HG02870 (cell line): ENCODE measurements at regions not wholly inside any gene's neighbourhood (a gene's known extent, or its start where the extent isn't known, plus 50 kb on each side); places are given as distances from the start of the nearest gene placed in this dataset.
"Not testable (repeated sequence)": the region's sequence is repeated elsewhere in the genome, so short reads cannot be mapped to it uniquely, and the experiment has no call there.

Experiments used
- ATAC-seq: cut with Tn5 transposase; IDR thresholded peaks from one replicate; pipeline ENCODE4 v1.9.1; 2021; ENCODE audit warnings: mild to moderate bottlenecking, moderate library complexity; ENCODE audit not compliant: unreplicated experiment

GRCh38 chr2:18049325-18049724, 170.9 kb downstream of the KCNS3 start:
- ATAC-seq = no peak

GRCh38 chr2:18047896-18048657, 169.6 kb downstream of the KCNS3 start:
- no peak for ATAC-seq

- ATAC-seq = no peak
These were observed 168.7 kb downstream of the KCNS3 start for GRCh38 chr2:18047213-18047611.

GRCh38 chr2:18046558-18047212, 168.2 kb downstream of the KCNS3 start:
- no peak for ATAC-seq

GRCh38 chr2:18046017-18046416, 167.6 kb downstream of the KCNS3 start:
- ATAC-seq = no peak

- ATAC-seq = no peak
These were observed 166.8 kb downstream of the KCNS3 start for GRCh38 chr2:18045230-18045629.

- not testable (repeated sequence) for ATAC-seq
These were observed 138.9 kb downstream of the KCNS3 start for GRCh38 chr2:18017381-18017780.

GRCh38 chr2:18009891-18010290, 131.4 kb downstream of the KCNS3 start:
- no peak for ATAC-seq

GRCh38 chr2:18005411-18005810, 126.9 kb downstream of the KCNS3 start:
- ATAC-seq = no peak

GRCh38 chr2:18001671-18002070, 123.2 kb downstream of the KCNS3 start:
- no peak for ATAC-seq

- ATAC-seq = no peak
These were observed 118.5 kb downstream of the KCNS3 start for GRCh38 chr2:17996978-17997377.

- ATAC-seq = no peak
These were observed 117.1 kb downstream of the KCNS3 start for GRCh38 chr2:17995593-17995992.
